A549 (cell line): ENCODE measurements at regions not wholly inside any gene's neighbourhood (a gene's known extent, or its start where the extent isn't known, plus 50 kb on each side); places are given as distances from the start of the nearest gene placed in this dataset.

Source experiments
- CEBPB ChIP-seq, 2 experiments: fragments of >200 bp in 1 of 2; sonication (Bioruptor Twin) in 1 of 2; formaldehyde crosslinking in 1 of 2; IDR thresholded peaks; 2 replicates each; pipeline ENCODE4 v1.6.1; 2012 to 2016
- FOSB ChIP-seq: fragments of 250-450 bp; sonication (Bioruptor Pico); IDR thresholded peaks from 2 replicates; pipeline ENCODE4 v1.5.0; 2020; ENCODE audit warnings: mild to moderate bottlenecking, moderate library complexity
- GATA3 ChIP-seq: IDR thresholded peaks from 2 replicates; pipeline ENCODE4 v1.6.1; 2012; ENCODE audit warnings: borderline replicate concordance
- JUN ChIP-seq, 2 experiments: fragments of >200 bp; sonication (Bioruptor Twin); formaldehyde crosslinking; IDR thresholded peaks; 2 replicates in 1 of 2; 3 replicates in 1 of 2; pipeline ENCODE4 v1.6.1; 2016 to 2017
- KDM1A ChIP-seq: fragments of 200-600 bp; sonication (generic); IDR thresholded peaks from 2 replicates; pipeline ENCODE4 v1.6.1; 2016; ENCODE audit warnings: low read depth, mild to moderate bottlenecking
- MAX ChIP-seq: IDR thresholded peaks from 2 replicates; pipeline ENCODE4 v1.6.1; 2012
- MAZ ChIP-seq: fragments of 150-350 bp; IDR thresholded peaks from 2 replicates; pipeline ENCODE4 v1.6.1; 2014; ENCODE audit warnings: antibody characterized with exemption, low read depth, low read length, borderline replicate concordance
- POLR2A ChIP-seq: IDR thresholded peaks from 2 replicates; pipeline ENCODE4 v1.6.1; 2012; ENCODE audit warnings: mild to moderate bottlenecking, low read length
- TF ChIP-seq, protein P1 (sequence below): fragments of >200 bp; sonication (Bioruptor Twin); formaldehyde crosslinking; IDR thresholded peaks from 3 replicates; pipeline ENCODE4 v1.5.1; 2016

DNA sequence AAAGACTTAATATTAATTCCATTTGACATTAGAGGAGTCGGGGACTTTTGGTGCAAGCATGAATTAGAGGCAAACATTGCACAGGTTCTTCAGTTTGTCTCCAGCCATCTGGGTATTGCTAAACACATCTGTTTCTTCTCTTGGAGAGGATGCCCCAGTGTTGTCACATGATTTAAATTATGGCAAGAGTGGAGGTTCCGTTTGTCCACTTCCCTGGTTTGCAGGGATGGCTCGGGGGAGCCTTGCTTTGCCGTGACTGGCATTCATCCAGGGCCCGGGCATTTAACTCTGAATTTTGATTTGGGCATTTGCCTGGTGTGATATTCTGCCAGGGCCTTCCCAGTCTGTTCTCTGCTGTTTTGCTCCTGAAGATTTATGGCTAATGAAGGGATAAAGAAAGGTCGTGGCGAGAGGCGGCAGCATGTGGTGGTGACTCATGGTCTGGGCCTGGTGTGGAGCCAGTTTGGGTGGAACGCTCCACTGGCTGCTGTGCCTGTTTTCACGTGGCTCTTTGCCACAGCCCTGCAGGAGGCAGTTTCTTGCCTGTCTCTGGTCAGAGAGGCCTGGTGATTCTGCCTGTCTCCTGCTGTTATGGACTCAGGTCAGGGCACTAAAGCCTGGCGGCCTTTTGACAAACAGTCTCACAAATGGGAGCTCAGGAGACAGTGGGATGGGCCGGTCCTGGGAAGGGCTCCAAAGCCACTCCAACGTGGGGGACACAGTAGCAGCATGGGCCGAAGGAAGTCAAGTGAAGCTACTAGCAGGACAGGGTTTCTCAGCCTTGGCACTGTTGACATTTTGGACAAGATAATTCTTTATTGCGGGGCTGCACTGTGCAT is 99.4 kb upstream of the PGRMC2 start:
- peak; percentile 90 for TF ChIP-seq GATA3
- TF ChIP-seq, protein P1, sequence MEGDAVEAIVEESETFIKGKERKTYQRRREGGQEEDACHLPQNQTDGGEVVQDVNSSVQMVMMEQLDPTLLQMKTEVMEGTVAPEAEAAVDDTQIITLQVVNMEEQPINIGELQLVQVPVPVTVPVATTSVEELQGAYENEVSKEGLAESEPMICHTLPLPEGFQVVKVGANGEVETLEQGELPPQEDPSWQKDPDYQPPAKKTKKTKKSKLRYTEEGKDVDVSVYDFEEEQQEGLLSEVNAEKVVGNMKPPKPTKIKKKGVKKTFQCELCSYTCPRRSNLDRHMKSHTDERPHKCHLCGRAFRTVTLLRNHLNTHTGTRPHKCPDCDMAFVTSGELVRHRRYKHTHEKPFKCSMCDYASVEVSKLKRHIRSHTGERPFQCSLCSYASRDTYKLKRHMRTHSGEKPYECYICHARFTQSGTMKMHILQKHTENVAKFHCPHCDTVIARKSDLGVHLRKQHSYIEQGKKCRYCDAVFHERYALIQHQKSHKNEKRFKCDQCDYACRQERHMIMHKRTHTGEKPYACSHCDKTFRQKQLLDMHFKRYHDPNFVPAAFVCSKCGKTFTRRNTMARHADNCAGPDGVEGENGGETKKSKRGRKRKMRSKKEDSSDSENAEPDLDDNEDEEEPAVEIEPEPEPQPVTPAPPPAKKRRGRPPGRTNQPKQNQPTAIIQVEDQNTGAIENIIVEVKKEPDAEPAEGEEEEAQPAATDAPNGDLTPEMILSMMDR, result no peak
- TF ChIP-seq FOSB (CRISPR knock-in tag), result no peak
- TF ChIP-seq MAX, result peak; percentile 98
- no peak for TF ChIP-seq POLR2A
- TF ChIP-seq MAZ, result no peak
- TF ChIP-seq CEBPB (IDR thresholded peaks at IDR 0.05), result peak; percentile 37 to 51; a peak in 2 of 4 replicates
- TF ChIP-seq JUN (IDR thresholded peaks at IDR 0.05), result peak; percentile 73 to 74; a peak in 3 of 5 replicates
- TF ChIP-seq KDM1A, result no peak
